HUES48 (cell line): ENCODE measurements at regions not wholly inside any gene's neighbourhood (a gene's known extent, or its start where the extent isn't known, plus 50 kb on each side); places are given as distances from the start of the nearest gene placed in this dataset.

Experiments used
- H3K27ac ChIP-seq: one replicate; pipeline ENCODE4 v1.7.0; 2013; ENCODE audit warnings: low read depth, low read length, inconsistent platforms
- H3K27me3 ChIP-seq: 2 replicates; pipeline ENCODE4 v1.6.1; 2013; ENCODE audit warnings: mild to moderate bottlenecking, low read length; ENCODE audit not compliant: control insufficient read depth, insufficient read depth
- H3K36me3 ChIP-seq: 2 replicates; pipeline ENCODE4 v1.6.1; 2013; ENCODE audit warnings: low read length; ENCODE audit not compliant: control insufficient read depth, insufficient read depth
- H3K4me1 ChIP-seq: 2 replicates; pipeline ENCODE4 v1.6.1; 2013; ENCODE audit warnings: mild to moderate bottlenecking, low read length; ENCODE audit not compliant: control insufficient read depth, insufficient read depth
- H3K4me3 ChIP-seq: 2 replicates; pipeline ENCODE4 v1.5.1; 2013; ENCODE audit warnings: mild to moderate bottlenecking, low read depth, low read length
- H3K9ac ChIP-seq: 2 replicates; pipeline ENCODE4 v1.6.1; 2013; ENCODE audit warnings: mild to moderate bottlenecking, low read depth, low read length, moderate library complexity
- H3K9me3 ChIP-seq: 2 replicates; pipeline ENCODE4 v1.6.1; 2013; ENCODE audit warnings: low read length; ENCODE audit not compliant: control insufficient read depth, insufficient read depth

DNA sequence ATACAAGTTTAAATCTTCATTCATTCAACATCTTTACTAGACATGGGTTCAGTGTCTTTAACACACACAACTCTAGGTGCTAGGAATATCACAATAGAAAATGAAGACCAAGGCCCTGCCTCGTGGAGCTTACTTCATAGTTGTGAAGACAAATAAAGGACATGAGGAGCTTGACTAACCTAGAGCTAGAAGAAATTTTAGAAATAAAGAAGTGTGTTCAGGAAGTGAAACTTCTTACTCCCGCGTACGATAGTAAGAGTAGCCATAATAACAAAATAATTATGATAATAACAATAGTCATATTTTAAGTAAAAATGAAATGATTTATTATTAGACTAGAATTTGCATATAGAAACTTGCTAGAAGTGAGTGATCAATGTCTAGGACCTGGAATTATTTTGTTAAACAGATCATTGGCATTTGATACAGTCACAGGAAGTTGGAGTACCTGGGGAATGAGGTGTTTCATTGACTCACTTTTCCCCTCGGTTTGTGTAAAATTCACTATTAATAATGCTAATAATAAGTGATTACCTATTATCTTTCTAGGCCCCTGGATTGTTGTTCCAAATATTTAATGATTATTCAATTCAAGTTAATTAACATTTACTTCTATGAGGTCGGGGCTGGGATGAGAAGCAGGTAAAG lies 331.3 kb downstream of the NSG2 start:
- no peak overlapping the region for H3K27ac ChIP-seq
- H3K4me3 ChIP-seq = no peak overlapping the region
- H3K27me3 ChIP-seq = no peaks in the 10 kb centered on the region
- H3K9me3 ChIP-seq = no peaks in the 10 kb centered on the region
- no peak overlapping the region for H3K9ac ChIP-seq
- no peaks in the 10 kb centered on the region for H3K36me3 ChIP-seq
- H3K4me1 ChIP-seq = no peaks in the 10 kb centered on the region

DNA sequence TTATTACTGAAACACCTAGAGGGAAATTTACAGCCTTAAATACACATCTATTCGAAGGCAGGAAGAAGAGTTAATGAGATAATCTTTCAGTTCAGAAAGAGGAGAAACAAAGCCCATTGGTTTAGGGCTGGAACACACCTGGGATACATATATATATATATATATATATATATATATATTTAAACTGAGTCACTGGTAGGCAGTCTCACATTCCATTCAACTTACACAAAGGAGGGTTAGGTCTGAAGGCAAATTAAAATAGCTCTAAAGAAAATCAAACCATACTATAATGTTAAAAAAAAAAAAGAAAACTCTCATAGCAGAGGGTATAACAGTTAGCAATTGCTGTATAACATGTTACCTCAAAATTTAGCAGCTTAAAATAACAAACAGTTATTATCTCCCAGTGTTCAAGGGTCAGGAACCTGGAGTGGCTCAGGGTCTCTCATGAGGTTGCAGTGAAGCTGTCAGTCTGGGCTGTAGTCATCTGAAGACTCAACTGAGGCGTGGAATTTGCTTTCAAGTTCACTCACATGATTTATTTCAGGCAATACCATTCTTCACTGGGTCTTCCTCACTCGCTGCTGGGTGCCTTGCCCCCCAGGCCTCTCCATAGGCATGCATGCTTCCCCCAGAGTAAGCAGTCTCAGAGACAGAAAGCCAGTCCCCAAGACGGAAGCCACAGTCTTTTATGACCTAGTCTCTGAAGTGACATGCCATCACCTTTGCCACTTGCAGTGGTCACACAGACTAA lies 332.8 kb downstream of the NSG2 start:
- Histone ChIP-seq H3K27ac (no peak overlapping the region), H3K4me1 (0 out of 2 replicates have a peak, but pooled peaks cover 3% of the 10 kb centered on the region), H3K27me3 (no peaks in the 10 kb centered on the region), H3K36me3 (no peaks in the 10 kb centered on the region), H3K9me3 (no peaks in the 10 kb centered on the region), H3K9ac (no peak overlapping the region), H3K4me3 (no peak overlapping the region)

DNA sequence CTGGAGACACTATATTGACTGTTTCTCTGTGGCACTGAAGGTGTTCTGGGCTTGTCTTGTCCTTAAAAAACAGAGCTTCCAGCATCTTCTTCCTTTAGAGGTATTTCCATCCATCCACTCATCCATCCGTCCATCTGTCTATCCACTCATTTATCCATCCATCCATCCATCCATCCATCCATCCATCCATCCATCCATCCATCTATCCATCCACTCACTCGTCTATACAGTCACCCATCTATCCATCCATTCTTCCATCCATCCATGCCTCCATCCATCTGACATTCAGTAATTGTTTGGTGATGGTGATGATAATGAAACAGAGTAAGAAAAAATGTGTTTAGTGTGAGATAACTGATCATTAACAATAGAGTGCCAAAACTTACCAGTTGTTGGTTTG lies 334.8 kb downstream of the NSG2 start:
- Histone ChIP-seq H3K4me1 (0 out of 2 replicates have a peak, but pooled peaks cover 5% of the 10 kb centered on the region), H3K9ac (no peak overlapping the region), H3K36me3 (no peaks in the 10 kb centered on the region), H3K27me3 (no peaks in the 10 kb centered on the region), H3K27ac (no peak overlapping the region), H3K9me3 (no peaks in the 10 kb centered on the region), H3K4me3 (no peak overlapping the region)

DNA sequence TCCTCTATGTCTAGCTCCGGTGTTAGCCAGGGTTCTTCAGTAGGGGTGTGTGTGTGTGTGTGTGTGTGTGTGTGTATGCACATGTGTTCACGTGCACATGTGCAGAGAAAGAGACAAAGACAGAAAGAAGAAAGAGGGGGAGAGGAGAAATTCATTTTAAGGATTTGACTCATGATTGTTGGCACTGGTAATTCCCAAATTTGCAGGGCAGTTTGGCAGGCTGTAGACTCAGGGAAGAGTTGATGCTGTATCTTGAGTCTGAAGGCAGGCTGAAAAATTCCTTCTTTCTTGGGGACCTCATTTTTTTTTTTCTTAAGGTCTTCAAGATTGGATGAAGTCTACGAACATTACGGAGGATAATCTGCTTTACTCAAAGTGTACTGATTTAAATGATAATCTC lies 335.7 kb downstream of the NSG2 start:
- H3K4me1 ChIP-seq = 0 out of 2 replicates have a peak, but pooled peaks cover 5% of the 10 kb centered on the region
- no peak overlapping the region for H3K4me3 ChIP-seq
- no peaks in the 10 kb centered on the region for H3K36me3 ChIP-seq
- H3K27me3 ChIP-seq = no peaks in the 10 kb centered on the region
- no peaks in the 10 kb centered on the region for H3K9me3 ChIP-seq
- H3K27ac ChIP-seq = no peak overlapping the region
- H3K9ac ChIP-seq = no peak overlapping the region

DNA sequence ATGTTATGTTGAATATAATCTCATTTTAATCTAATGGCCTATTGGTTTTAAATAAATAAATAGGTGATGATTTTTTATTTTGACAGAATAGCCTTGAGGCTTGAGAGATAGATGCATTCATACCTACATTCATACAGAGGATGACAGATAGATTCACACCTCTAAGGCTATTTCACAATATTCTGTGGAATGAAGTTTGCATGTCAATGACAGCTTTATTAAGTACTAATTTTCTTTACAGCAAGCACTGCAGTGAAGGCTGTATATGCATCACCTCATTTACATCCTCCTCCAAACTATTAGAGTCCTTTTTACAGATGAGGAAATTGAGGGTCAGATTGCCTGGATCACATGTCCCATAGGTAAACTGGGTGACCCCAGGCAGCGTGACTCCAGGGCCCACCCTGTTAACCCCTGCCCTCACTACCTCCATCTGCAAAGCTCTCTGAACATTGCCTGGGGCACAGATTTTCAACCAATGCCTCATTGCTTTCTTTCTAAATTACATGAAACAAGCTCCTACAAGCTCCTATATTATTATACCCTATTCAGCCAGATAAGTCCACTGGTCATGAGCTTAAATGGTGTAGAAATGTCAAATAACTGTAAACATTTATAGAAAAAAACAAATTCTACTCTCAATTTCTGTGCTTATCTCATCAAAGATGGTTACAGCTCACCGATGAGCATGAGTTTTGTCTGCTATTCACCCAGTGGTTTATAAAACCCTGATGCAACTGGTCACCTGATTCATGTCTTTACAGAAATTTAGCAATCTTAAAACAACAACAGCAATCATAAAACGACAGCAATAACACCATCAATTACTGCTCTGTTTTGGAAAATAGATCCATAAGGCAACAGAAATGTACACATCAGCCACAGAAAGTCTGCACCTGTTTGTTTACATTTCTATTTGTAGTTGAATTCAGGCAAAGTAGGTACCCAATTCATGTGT lies 338.0 kb downstream of the NSG2 start:
- no peak overlapping the region for H3K9ac ChIP-seq
- no peaks in the 10 kb centered on the region for H3K27me3 ChIP-seq
- no peaks in the 10 kb centered on the region for H3K36me3 ChIP-seq
- H3K4me3 ChIP-seq = no peak overlapping the region
- H3K4me1 ChIP-seq = 0 out of 2 replicates have a peak, but pooled peaks cover 5% of the 10 kb centered on the region
- peak overlapping the region; percentile 21 for H3K27ac ChIP-seq
- H3K9me3 ChIP-seq = no peaks in the 10 kb centered on the region

DNA sequence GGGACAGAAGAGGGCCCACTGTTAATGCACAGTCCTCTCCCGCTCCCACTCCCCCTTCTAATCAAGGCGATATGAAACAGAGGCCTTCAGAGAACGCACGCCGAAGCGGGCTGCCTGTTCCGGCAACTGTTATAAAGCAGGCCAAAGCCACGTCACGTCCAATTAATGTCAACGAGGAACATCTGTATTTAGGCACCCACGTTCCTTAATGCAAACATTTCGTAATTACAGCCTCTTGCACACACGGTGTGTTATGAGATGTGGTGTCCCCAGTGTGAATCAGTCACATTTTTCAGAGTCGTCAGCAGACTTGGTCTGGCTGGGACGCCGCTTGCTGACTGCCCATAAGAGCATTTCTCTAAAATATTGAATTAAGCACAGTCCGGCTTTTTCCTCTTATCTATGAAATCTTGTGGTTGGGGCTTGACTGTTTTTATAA lies 339.0 kb downstream of the NSG2 start:
- H3K36me3 ChIP-seq = no peaks in the 10 kb centered on the region
- H3K27ac ChIP-seq = no peak overlapping the region
- 0 out of 2 replicates have a peak, but pooled peaks cover 5% of the 10 kb centered on the region for H3K4me1 ChIP-seq
- no peak overlapping the region for H3K4me3 ChIP-seq
- no peak overlapping the region for H3K9ac ChIP-seq
- H3K9me3 ChIP-seq = no peaks in the 10 kb centered on the region
- H3K27me3 ChIP-seq = no peaks in the 10 kb centered on the region

DNA sequence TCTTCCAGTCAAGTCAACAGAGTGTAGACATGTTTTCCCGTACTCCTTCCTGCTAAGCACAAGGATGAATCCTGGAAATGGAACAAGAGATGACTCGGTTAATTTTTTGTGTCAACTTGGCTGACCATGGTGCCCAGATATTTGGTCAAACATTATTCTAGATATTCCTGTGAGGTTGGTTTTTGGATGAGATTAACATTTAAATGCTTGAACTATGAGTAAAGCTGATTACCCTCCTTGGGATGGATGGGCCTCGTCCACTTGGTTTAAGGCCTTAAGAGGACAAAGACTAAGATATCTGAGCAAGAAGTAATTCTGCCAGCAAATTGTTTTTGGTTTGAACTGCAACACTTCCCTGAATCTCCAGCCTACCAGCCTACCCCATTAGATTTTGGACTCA lies 338.1 kb upstream of the MSX2 start:
- no peaks in the 10 kb centered on the region for H3K27me3 ChIP-seq
- H3K4me1 ChIP-seq = 0 out of 2 replicates have a peak, but pooled peaks cover 5% of the 10 kb centered on the region
- H3K9ac ChIP-seq = no peak overlapping the region
- H3K9me3 ChIP-seq = no peaks in the 10 kb centered on the region
- H3K36me3 ChIP-seq = no peaks in the 10 kb centered on the region
- no peak overlapping the region for H3K4me3 ChIP-seq
- H3K27ac ChIP-seq = no peak overlapping the region

DNA sequence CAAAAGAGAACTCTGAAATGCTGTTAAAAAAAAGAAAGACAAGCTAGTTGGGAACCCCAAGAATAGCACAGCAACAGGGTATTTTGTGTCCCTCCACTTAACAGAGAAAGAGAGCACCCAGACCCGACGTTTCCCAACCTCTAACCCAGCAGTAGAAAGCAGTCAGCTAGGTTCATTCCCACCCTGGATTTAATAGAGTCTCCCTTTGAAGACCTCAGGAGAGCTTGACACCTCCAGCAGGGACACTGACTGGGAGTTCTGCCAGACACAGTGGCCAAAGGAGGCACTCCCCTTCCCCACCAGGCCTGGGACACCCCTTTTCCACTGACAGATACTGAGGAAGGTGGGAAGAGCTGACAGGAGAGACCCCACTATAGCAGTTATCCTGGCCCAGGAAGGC lies 337.5 kb upstream of the MSX2 start:
- Histone ChIP-seq H3K27ac (no peak overlapping the region), H3K4me1 (0 out of 2 replicates have a peak, but pooled peaks cover 5% of the 10 kb centered on the region), H3K4me3 (no peak overlapping the region), H3K9ac (no peak overlapping the region), H3K36me3 (no peaks in the 10 kb centered on the region), H3K27me3 (no peaks in the 10 kb centered on the region), H3K9me3 (no peaks in the 10 kb centered on the region)

DNA sequence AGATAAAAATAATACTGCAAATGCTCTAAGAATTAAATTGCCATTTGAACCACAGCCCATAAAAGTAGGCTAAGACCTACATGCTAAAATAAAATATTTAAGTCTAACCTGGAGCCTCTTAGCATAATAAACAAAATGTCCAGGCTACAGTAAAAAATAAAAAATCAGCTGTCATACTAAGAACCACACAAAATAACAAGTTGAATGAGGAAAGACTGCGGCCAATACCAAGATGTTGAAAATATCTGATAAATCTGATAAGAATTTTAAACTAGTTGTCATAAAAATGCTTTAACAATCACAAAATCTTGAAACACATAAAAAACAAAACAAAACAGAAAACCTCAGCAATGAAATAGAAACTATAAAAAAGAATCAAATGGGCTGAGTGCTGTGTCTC lies 336.9 kb upstream of the MSX2 start:
- no peak overlapping the region for H3K4me3 ChIP-seq
- 0 out of 2 replicates have a peak, but pooled peaks cover 5% of the 10 kb centered on the region for H3K4me1 ChIP-seq
- no peak overlapping the region for H3K9ac ChIP-seq
- H3K27ac ChIP-seq = no peak overlapping the region
- no peaks in the 10 kb centered on the region for H3K36me3 ChIP-seq
- H3K9me3 ChIP-seq = no peaks in the 10 kb centered on the region
- H3K27me3 ChIP-seq = no peaks in the 10 kb centered on the region

DNA sequence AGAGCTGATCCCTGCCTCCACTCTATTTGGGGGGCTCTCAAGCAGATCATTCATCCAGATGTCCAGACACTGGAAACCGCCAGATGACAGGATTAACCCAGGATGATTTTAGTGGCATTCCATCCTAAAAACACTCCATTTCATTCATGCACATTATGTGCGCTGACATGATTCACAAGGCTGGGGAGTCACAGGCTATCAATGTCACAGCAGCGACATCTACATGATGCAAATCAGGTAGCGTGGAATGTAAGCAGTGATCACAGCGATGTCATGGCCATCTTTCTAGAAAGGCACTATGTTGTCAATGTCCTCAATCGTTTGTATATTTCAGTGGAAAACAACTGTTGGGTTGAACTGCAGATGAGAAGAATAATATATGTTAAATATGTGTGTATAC lies 331.5 kb upstream of the MSX2 start:
- Histone ChIP-seq H3K9ac (no peak overlapping the region), H3K27me3 (no peaks in the 10 kb centered on the region), H3K27ac (no peak overlapping the region), H3K9me3 (no peaks in the 10 kb centered on the region), H3K4me1 (no peaks in the 10 kb centered on the region), H3K4me3 (no peak overlapping the region), H3K36me3 (no peaks in the 10 kb centered on the region)
